Activated CD4-positive, alpha-beta memory T cell treated with anti-CD3 and anti-CD28 coated beads for 36 hours (primary cell): ENCODE measurements at regions not wholly inside any gene's neighbourhood (a gene's known extent, or its start where the extent isn't known, plus 50 kb on each side); places are given as distances from the start of the nearest gene placed in this dataset.

Experiments
- CTCF ChIA-PET: fragments of 350-600 bp; sonication (Branson Sonifier 250); formaldehyde crosslinking; loops from one replicate; lab custom pipeline; 2021; ENCODE audit warnings: antibody characterized with exemption, inconsistent platforms; lab: Charles Lee
- POLR2A ChIA-PET: fragments of 350-600 bp; sonication (Branson Sonifier 250); formaldehyde crosslinking; loops from one replicate; lab custom pipeline; 2021; ENCODE audit warnings: antibody characterized with exemption; lab: Charles Lee
- DNase-seq: peaks from one replicate; pipeline ENCODE4 v3.0.0-alpha.2; 2020
- H3K27ac Mint-ChIP-seq: one replicate; pipeline ENCODE4 v1.8.0; 2021; ENCODE audit warnings: mixed read lengths
- H3K27me3 Mint-ChIP-seq: one replicate; pipeline ENCODE4 v1.8.0; 2021; ENCODE audit warnings: mixed read lengths
- H3K36me3 Mint-ChIP-seq: one replicate; pipeline ENCODE4 v1.8.0; 2021; ENCODE audit warnings: mixed read lengths
- H3K4me1 Mint-ChIP-seq: one replicate; pipeline ENCODE4 v1.8.0; 2021; ENCODE audit warnings: low read depth, mixed read lengths
- H3K4me3 Mint-ChIP-seq: one replicate; pipeline ENCODE4 v1.8.0; 2021; ENCODE audit warnings: mild to moderate bottlenecking, mixed read lengths
- H3K9me3 Mint-ChIP-seq: one replicate; pipeline ENCODE4 v1.8.0; 2021; ENCODE audit warnings: mixed read lengths
- intact Hi-C: fragments of 100-400 bp; cut with micrococcal nuclease; formaldehyde crosslinking; loops from one replicate; pipeline ENCODE4 v1.15.1; 2023

GRCh38 chr9:682633-683508, 158.6 kb upstream of the DMRT1 start:
- intact Hi-C loops = no loop called here
- Mint-ChIP-seq H3K4me3 (no peak overlapping the region), H3K9me3 (no peaks in the 10 kb centered on the region), H3K4me1 (peaks cover 3% of the 10 kb centered on the region), H3K27ac (no peak overlapping the region), H3K36me3 (no peaks in the 10 kb centered on the region), H3K27me3 (no peaks in the 10 kb centered on the region)
- ChIA-PET POLR2A (no interaction called here), CTCF (interaction anchor here (0.6 kb wide), 1 partner anchor 132 kb away, joined by 3 read pairs; no protein-coding TSS in a partner anchor)
- no peak for DNase-seq

- no peaks in the 10 kb centered on the region for H3K9me3 Mint-ChIP-seq
- POLR2A ChIA-PET = no interaction called here
- CTCF ChIA-PET = interaction anchor here (0.7 kb wide), 1 partner anchor 326 kb away, joined by 3 read pairs; no protein-coding TSS in a partner anchor
- H3K4me3 Mint-ChIP-seq = no peak overlapping the region
- no peak for DNase-seq
- H3K4me1 Mint-ChIP-seq = no peaks in the 10 kb centered on the region
- no peaks in the 10 kb centered on the region for H3K27me3 Mint-ChIP-seq
- no peaks in the 10 kb centered on the region for H3K36me3 Mint-ChIP-seq
- intact Hi-C loops = no loop called here
- H3K27ac Mint-ChIP-seq = no peak overlapping the region
Measured at GRCh38 chr9:683509-684021, 157.9 kb upstream of the DMRT1 start.

GRCh38 chr9:684054-684890, 157.2 kb upstream of the DMRT1 start:
- Mint-ChIP-seq H3K27me3 (no peaks in the 10 kb centered on the region), H3K4me3 (no peak overlapping the region), H3K27ac (no peak overlapping the region), H3K4me1 (no peaks in the 10 kb centered on the region), H3K9me3 (no peaks in the 10 kb centered on the region), H3K36me3 (no peaks in the 10 kb centered on the region)
- CTCF ChIA-PET = interaction anchor here (0.7 kb wide), 1 partner anchor 325 kb away, joined by 3 read pairs; no protein-coding TSS in a partner anchor
- POLR2A ChIA-PET = no interaction called here
- intact Hi-C loops = no loop called here
- DNase-seq = no peak

- no peaks in the 10 kb centered on the region for H3K27me3 Mint-ChIP-seq
- ChIA-PET POLR2A (no interaction called here), CTCF (no interaction called here)
Measured at GRCh38 chr9:684941-685340, 156.6 kb upstream of the DMRT1 start.

GRCh38 chr9:686321-686813, 155.1 kb upstream of the DMRT1 start:
- ChIA-PET POLR2A (no interaction called here), CTCF (no interaction called here)
- DNase-seq = no peak
- Mint-ChIP-seq H3K27me3 (no peaks in the 10 kb centered on the region), H3K9me3 (no peaks in the 10 kb centered on the region), H3K36me3 (no peaks in the 10 kb centered on the region), H3K4me1 (no peaks in the 10 kb centered on the region), H3K27ac (no peak overlapping the region), H3K4me3 (no peak overlapping the region)
- intact Hi-C loops = no loop called here

More at GRCh38 chr9:684941-685340, 156.6 kb upstream of the DMRT1 start:
- Mint-ChIP-seq H3K27ac (no peak overlapping the region), H3K9me3 (no peaks in the 10 kb centered on the region), H3K4me3 (no peak overlapping the region), H3K36me3 (no peaks in the 10 kb centered on the region), H3K4me1 (no peaks in the 10 kb centered on the region)
- intact Hi-C loops = no loop called here
- no peak for DNase-seq

GRCh38 chr9:687034-687785, 154.3 kb upstream of the DMRT1 start:
- intact Hi-C loops = no loop called here
- Mint-ChIP-seq H3K36me3 (no peaks in the 10 kb centered on the region), H3K4me1 (no peaks in the 10 kb centered on the region), H3K27ac (no peak overlapping the region), H3K4me3 (no peak overlapping the region), H3K9me3 (no peaks in the 10 kb centered on the region), H3K27me3 (no peaks in the 10 kb centered on the region)
- ChIA-PET CTCF (no interaction called here), POLR2A (no interaction called here)
- DNase-seq = no peak

GRCh38 chr9:687994-688393, 153.5 kb upstream of the DMRT1 start:
- Mint-ChIP-seq H3K9me3 (no peaks in the 10 kb centered on the region), H3K36me3 (no peaks in the 10 kb centered on the region), H3K4me1 (no peaks in the 10 kb centered on the region), H3K27me3 (no peaks in the 10 kb centered on the region), H3K27ac (no peak overlapping the region), H3K4me3 (no peak overlapping the region)
- CTCF ChIA-PET = no interaction called here
- intact Hi-C loops = no loop called here
- DNase-seq = no peak
- POLR2A ChIA-PET = no interaction called here

- intact Hi-C loops = no loop called here
- ChIA-PET POLR2A (no interaction called here), CTCF (no interaction called here)
- Mint-ChIP-seq H3K4me3 (no peak overlapping the region), H3K36me3 (no peaks in the 10 kb centered on the region), H3K27me3 (no peaks in the 10 kb centered on the region), H3K27ac (no peak overlapping the region), H3K9me3 (no peaks in the 10 kb centered on the region), H3K4me1 (no peaks in the 10 kb centered on the region)
- DNase-seq = no peak
Measured at GRCh38 chr9:690517-691111, 150.9 kb upstream of the DMRT1 start.

GRCh38 chr9:691825-692400, 149.6 kb upstream of the DMRT1 start:
- Mint-ChIP-seq H3K36me3 (no peaks in the 10 kb centered on the region), H3K9me3 (no peaks in the 10 kb centered on the region), H3K4me3 (no peak overlapping the region), H3K27ac (no peak overlapping the region), H3K27me3 (no peaks in the 10 kb centered on the region), H3K4me1 (no peaks in the 10 kb centered on the region)
- no peak for DNase-seq
- POLR2A ChIA-PET = no interaction called here
- CTCF ChIA-PET = no interaction called here
- intact Hi-C loops = no loop called here

GRCh38 chr9:692636-693129, 148.8 kb upstream of the DMRT1 start:
- intact Hi-C loops = no loop called here
- no peak overlapping the region for H3K4me3 Mint-ChIP-seq
- ChIA-PET CTCF (interaction anchor here (0.7 kb wide), 1 partner anchor 36 kb away, joined by 3 read pairs; no protein-coding TSS in a partner anchor), POLR2A (no interaction called here)
- DNase-seq = no peak
- no peaks in the 10 kb centered on the region for H3K9me3 Mint-ChIP-seq
- H3K4me1 Mint-ChIP-seq = no peaks in the 10 kb centered on the region
- no peaks in the 10 kb centered on the region for H3K27me3 Mint-ChIP-seq
- no peak overlapping the region for H3K27ac Mint-ChIP-seq
- H3K36me3 Mint-ChIP-seq = no peaks in the 10 kb centered on the region
